ENCODE measurements at regions not wholly inside any gene's neighbourhood (a gene's known extent, or its start where the extent isn't known, plus 50 kb on each side); places are given as distances from the start of the nearest gene placed in this dataset.

GRCh38 chr10:42482411-42482810, 156.0 kb downstream of the ZNF33B start:
- TF ChIP-seq CTCF (optimal IDR thresholded peaks at IDR 0.05 in 1 of 3, IDR thresholded peaks at IDR 0.05 in 1 of 3, conservative IDR thresholded peaks at IDR 0.05 in 1 of 3; ENCODE audit: extremely low read depth in 1 of 3, insufficient read depth in 2 of 3, low read length in 3 of 3) (no peak), EZH2 (IDR thresholded peaks at IDR 0.05; ENCODE audit: low read length) (no peak)
